ENCODE measurements at regions not wholly inside any gene's neighbourhood (a gene's known extent, or its start where the extent isn't known, plus 50 kb on each side); places are given as distances from the start of the nearest gene placed in this dataset.

- CTCF ChIA-PET: no interaction called here
- FAIRE-seq: no peak
- no peak for DNase-seq (ENCODE audit: low read depth, low spot score)
- no TSS peak for BruUV-seq (replicated peaks)
- no peak overlapping the region for H3K9ac ChIP-seq (ENCODE audit: control insufficient read depth, insufficient read depth, low read length)
- H3K4me3 ChIP-seq: no peak overlapping the region
- H4K20me1 ChIP-seq (ENCODE audit: control insufficient read depth, insufficient read depth): no peaks in the 10 kb centered on the region
- H3K27ac ChIP-seq (ENCODE audit: control insufficient read depth, insufficient read depth): no peak overlapping the region
- no peaks in the 10 kb centered on the region for H3K79me2 ChIP-seq (ENCODE audit: control insufficient read depth, insufficient read depth, low read length)
- TF ChIP-seq, protein P1, sequence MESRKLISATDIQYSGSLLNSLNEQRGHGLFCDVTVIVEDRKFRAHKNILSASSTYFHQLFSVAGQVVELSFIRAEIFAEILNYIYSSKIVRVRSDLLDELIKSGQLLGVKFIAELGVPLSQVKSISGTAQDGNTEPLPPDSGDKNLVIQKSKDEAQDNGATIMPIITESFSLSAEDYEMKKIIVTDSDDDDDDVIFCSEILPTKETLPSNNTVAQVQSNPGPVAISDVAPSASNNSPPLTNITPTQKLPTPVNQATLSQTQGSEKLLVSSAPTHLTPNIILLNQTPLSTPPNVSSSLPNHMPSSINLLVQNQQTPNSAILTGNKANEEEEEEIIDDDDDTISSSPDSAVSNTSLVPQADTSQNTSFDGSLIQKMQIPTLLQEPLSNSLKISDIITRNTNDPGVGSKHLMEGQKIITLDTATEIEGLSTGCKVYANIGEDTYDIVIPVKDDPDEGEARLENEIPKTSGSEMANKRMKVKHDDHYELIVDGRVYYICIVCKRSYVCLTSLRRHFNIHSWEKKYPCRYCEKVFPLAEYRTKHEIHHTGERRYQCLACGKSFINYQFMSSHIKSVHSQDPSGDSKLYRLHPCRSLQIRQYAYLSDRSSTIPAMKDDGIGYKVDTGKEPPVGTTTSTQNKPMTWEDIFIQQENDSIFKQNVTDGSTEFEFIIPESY (IDR thresholded peaks at IDR 0.05): no peak
- TF ChIP-seq, protein P2, sequence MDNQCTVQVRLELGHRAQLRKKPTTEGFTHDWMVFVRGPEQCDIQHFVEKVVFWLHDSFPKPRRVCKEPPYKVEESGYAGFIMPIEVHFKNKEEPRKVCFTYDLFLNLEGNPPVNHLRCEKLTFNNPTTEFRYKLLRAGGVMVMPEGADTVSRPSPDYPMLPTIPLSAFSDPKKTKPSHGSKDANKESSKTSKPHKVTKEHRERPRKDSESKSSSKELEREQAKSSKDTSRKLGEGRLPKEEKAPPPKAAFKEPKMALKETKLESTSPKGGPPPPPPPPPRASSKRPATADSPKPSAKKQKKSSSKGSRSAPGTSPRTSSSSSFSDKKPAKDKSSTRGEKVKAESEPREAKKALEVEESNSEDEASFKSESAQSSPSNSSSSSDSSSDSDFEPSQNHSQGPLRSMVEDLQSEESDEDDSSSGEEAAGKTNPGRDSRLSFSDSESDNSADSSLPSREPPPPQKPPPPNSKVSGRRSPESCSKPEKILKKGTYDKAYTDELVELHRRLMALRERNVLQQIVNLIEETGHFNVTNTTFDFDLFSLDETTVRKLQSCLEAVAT (IDR thresholded peaks at IDR 0.05): no peak
- TF ChIP-seq, protein P3, sequence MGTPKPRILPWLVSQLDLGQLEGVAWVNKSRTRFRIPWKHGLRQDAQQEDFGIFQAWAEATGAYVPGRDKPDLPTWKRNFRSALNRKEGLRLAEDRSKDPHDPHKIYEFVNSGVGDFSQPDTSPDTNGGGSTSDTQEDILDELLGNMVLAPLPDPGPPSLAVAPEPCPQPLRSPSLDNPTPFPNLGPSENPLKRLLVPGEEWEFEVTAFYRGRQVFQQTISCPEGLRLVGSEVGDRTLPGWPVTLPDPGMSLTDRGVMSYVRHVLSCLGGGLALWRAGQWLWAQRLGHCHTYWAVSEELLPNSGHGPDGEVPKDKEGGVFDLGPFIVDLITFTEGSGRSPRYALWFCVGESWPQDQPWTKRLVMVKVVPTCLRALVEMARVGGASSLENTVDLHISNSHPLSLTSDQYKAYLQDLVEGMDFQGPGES (IDR thresholded peaks at IDR 0.05): no peak
- no peak for TF ChIP-seq POLR2AphosphoS5 (IDR thresholded peaks at IDR 0.05; ENCODE audit: low read length)
- no peak for TF ChIP-seq NFIC (IDR thresholded peaks at IDR 0.05; ENCODE audit: low read depth, low read length)
- TF ChIP-seq POLR2A (IDR thresholded peaks at IDR 0.05; ENCODE audit: low read depth, low read length): no peak
- TF ChIP-seq PML (IDR thresholded peaks at IDR 0.05; ENCODE audit: low read length): no peak
- no peak for TF ChIP-seq SP1 (IDR thresholded peaks at IDR 0.05; ENCODE audit: low read depth, low read length)
- no peak for TF ChIP-seq MEF2B (IDR thresholded peaks at IDR 0.05; ENCODE audit: partially characterized antibody, poor library complexity, severe bottlenecking)
- no peak for TF ChIP-seq SMC3 (IDR thresholded peaks at IDR 0.05; ENCODE audit: borderline replicate concordance, low read length)
- no peak for TF ChIP-seq TCF12 (IDR thresholded peaks at IDR 0.05; ENCODE audit: low read depth, low read length)
- no peak for TF ChIP-seq MTA2 (IDR thresholded peaks at IDR 0.05; ENCODE audit: low read depth)
- TF ChIP-seq EP300 (IDR thresholded peaks at IDR 0.05; ENCODE audit: borderline replicate concordance in 1 of 2, control insufficient read depth in 1 of 2, low read depth in 2 of 2, low read length in 2 of 2): no peak
- no peak for TF ChIP-seq CBX3 (IDR thresholded peaks at IDR 0.05; ENCODE audit: borderline replicate concordance, low read depth)
- TF ChIP-seq ETV6 (conservative IDR thresholded peaks at IDR 0.05 in 1 of 2, IDR thresholded peaks at IDR 0.05 in 1 of 2; ENCODE audit: borderline replicate concordance in 1 of 2, low read depth in 1 of 2): no peak
- TF ChIP-seq NFYA (IDR thresholded peaks at IDR 0.05; ENCODE audit: borderline replicate concordance, low read depth, low read length): no peak
- TF ChIP-seq MYC (IDR thresholded peaks at IDR 0.05; ENCODE audit: insufficient read depth, insufficient read length, insufficient replicate concordance, low read length, severe bottlenecking): no peak
- TF ChIP-seq, protein P4, sequence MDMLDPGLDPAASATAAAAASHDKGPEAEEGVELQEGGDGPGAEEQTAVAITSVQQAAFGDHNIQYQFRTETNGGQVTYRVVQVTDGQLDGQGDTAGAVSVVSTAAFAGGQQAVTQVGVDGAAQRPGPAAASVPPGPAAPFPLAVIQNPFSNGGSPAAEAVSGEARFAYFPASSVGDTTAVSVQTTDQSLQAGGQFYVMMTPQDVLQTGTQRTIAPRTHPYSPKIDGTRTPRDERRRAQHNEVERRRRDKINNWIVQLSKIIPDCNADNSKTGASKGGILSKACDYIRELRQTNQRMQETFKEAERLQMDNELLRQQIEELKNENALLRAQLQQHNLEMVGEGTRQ (IDR thresholded peaks at IDR 0.05; ENCODE audit: borderline replicate concordance, low read depth, low read length): no peak
- RAD21 ChIA-PET (ENCODE audit: unreplicated experiment): no interaction called here
- H3K4me1 ChIP-seq (ENCODE audit: control insufficient read depth, insufficient read depth, low read length): no peaks in the 10 kb centered on the region
- no peaks in the 10 kb centered on the region for H3K9me3 ChIP-seq (replicated peaks; ENCODE audit: control insufficient read depth, insufficient read depth, low read length)
- no peak overlapping the region for H3K4me2 ChIP-seq (ENCODE audit: control insufficient read depth, insufficient read depth)
- 27% methylated on average over 4 of the region's 4 CpGs for WGBS (ENCODE audit: insufficient coverage, insufficient replicate concordance, low lambda C conversion rate, missing lambda C conversion rate)
- in situ Hi-C loops (cut with MboI) (no loop called here), intact Hi-C loops (cut with micrococcal nuclease; ENCODE audit: unreplicated experiment) (no loop called here)
- no peaks in the 10 kb centered on the region; a peak in 1 of 4 replicates for H3K27me3 ChIP-seq (replicated peaks in 1 of 2; ENCODE audit: control insufficient read depth in 2 of 2, insufficient read depth in 2 of 2, low read length in 1 of 2)
- SMC1A ChIA-PET (ENCODE audit: uncharacterized antibody, unreplicated experiment): interaction anchor here (0.6 kb wide), 1 partner anchor 28 kb away, joined by 3 read pairs; no protein-coding TSS in a partner anchor
- POLR2A ChIA-PET: no interaction called here
- ATAC-seq: no peak
- H3K36me3 ChIP-seq (ENCODE audit: control insufficient read depth in 2 of 2, insufficient read depth in 2 of 2, low read length in 1 of 2): no peaks in the 10 kb centered on the region
- no peak overlapping the region for H2AFZ ChIP-seq (ENCODE audit: control insufficient read depth, low read depth, low read length)
These were observed 60.7 kb upstream of the CDC42BPA start for GRCh38 chr1:227378871-227379554.

Data from GM12878 (cell line).